ENCODE measurements at regions not wholly inside any gene's neighbourhood (a gene's known extent, or its start where the extent isn't known, plus 50 kb on each side); places are given as distances from the start of the nearest gene placed in this dataset.

- no peaks in the 10 kb centered on the region for H3K9me3 ChIP-seq (ENCODE audit: control insufficient read depth, insufficient read depth, low read length)
- H4K20me1 ChIP-seq (ENCODE audit: control insufficient read depth, insufficient read depth, low read depth, low read length) = no peaks in the 10 kb centered on the region
- H3K4me1 ChIP-seq (ENCODE audit: control insufficient read depth, low read length) = no peaks in the 10 kb centered on the region
- no peak overlapping the region for H3K4me3 ChIP-seq (ENCODE audit: low read length)
- H3K4me2 ChIP-seq (ENCODE audit: low read length) = no peak overlapping the region
- peaks cover 3% of the 10 kb centered on the region; the same call in 1 of the 2 replicates for H3K27me3 ChIP-seq (ENCODE audit: control insufficient read depth, low read length)
- H3F3A ChIP-seq (ENCODE audit: control insufficient read depth, insufficient read depth) = no peaks in the 10 kb centered on the region
- no peaks in the 10 kb centered on the region for H3K9me2 ChIP-seq (replicated peaks; ENCODE audit: control insufficient read depth, low read length)
- H3K79me2 ChIP-seq (ENCODE audit: control insufficient read depth, low read length) = no peaks in the 10 kb centered on the region
- H3K27ac ChIP-seq (ENCODE audit: low read depth, low read length) = no peak overlapping the region
- TF ChIP-seq CTCF (IDR thresholded peaks at IDR 0.05; ENCODE audit: low read depth, low read length, poor library complexity, severe bottlenecking) (no peak), EZH2phosphoT487 (IDR thresholded peaks at IDR 0.05; ENCODE audit: borderline replicate concordance, low read length) (no peak)
- H3K36me3 ChIP-seq (ENCODE audit: control insufficient read depth, low read length) = no peaks in the 10 kb centered on the region
These were observed 258.1 kb upstream of the ROPN1 start for GRCh38 chr3:124250053-124250452.

- no peaks in the 10 kb centered on the region for H3K9me3 ChIP-seq (ENCODE audit: control insufficient read depth, insufficient read depth, low read length)
- no peak overlapping the region for H3K4me2 ChIP-seq (ENCODE audit: low read length)
These were observed 264.2 kb upstream of the ROPN1 start for GRCh38 chr3:124256156-124256555.

GRCh38 chr3:124256599-124256998 lies 264.7 kb upstream of the ROPN1 start:
- H3K4me2 ChIP-seq (ENCODE audit: low read length) = no peak overlapping the region
- no peaks in the 10 kb centered on the region for H4K20me1 ChIP-seq (ENCODE audit: control insufficient read depth, insufficient read depth, low read depth, low read length)
- no peak overlapping the region for H3K27ac ChIP-seq (ENCODE audit: low read depth, low read length)
- no peaks in the 10 kb centered on the region for H3K9me3 ChIP-seq (ENCODE audit: control insufficient read depth, insufficient read depth, low read length)
- no peaks in the 10 kb centered on the region for H3K9me2 ChIP-seq (replicated peaks; ENCODE audit: control insufficient read depth, low read length)
- TF ChIP-seq CTCF (IDR thresholded peaks at IDR 0.05; ENCODE audit: low read depth, low read length, poor library complexity, severe bottlenecking) = no peak
- H3K79me2 ChIP-seq (ENCODE audit: control insufficient read depth, low read length) = no peaks in the 10 kb centered on the region
- H3K36me3 ChIP-seq (ENCODE audit: control insufficient read depth, low read length) = no peaks in the 10 kb centered on the region
- no peak overlapping the region for H3K4me3 ChIP-seq (ENCODE audit: low read length)
- no peaks in the 10 kb centered on the region for H3F3A ChIP-seq (ENCODE audit: control insufficient read depth, insufficient read depth)
- H3K27me3 ChIP-seq (ENCODE audit: control insufficient read depth, low read length) = no peaks in the 10 kb centered on the region
- no peaks in the 10 kb centered on the region for H3K4me1 ChIP-seq (ENCODE audit: control insufficient read depth, low read length)

More at GRCh38 chr3:124256156-124256555, 264.2 kb upstream of the ROPN1 start:
- Histone ChIP-seq H3K79me2 (ENCODE audit: control insufficient read depth, low read length) (no peaks in the 10 kb centered on the region), H3K4me3 (ENCODE audit: low read length) (no peak overlapping the region), H3K27me3 (ENCODE audit: control insufficient read depth, low read length) (no peaks in the 10 kb centered on the region), H3K36me3 (ENCODE audit: control insufficient read depth, low read length) (no peaks in the 10 kb centered on the region), H4K20me1 (ENCODE audit: control insufficient read depth, insufficient read depth, low read depth, low read length) (no peaks in the 10 kb centered on the region), H3K27ac (ENCODE audit: low read depth, low read length) (no peak overlapping the region), H3K4me1 (ENCODE audit: control insufficient read depth, low read length) (no peaks in the 10 kb centered on the region), H3F3A (ENCODE audit: control insufficient read depth, insufficient read depth) (no peaks in the 10 kb centered on the region), H3K9me2 (replicated peaks; ENCODE audit: control insufficient read depth, low read length) (no peaks in the 10 kb centered on the region)
- TF ChIP-seq CTCF (IDR thresholded peaks at IDR 0.05; ENCODE audit: low read depth, low read length, poor library complexity, severe bottlenecking) (no peak), EZH2phosphoT487 (IDR thresholded peaks at IDR 0.05; ENCODE audit: borderline replicate concordance, low read length) (no peak)

Data from DOHH2 (cell line).